K562 (cell line): ENCODE measurements at regions not wholly inside any gene's neighbourhood (a gene's known extent, or its start where the extent isn't known, plus 50 kb on each side); places are given as distances from the start of the nearest gene placed in this dataset.

Experiments
- ATAC-seq: fragments of 200-7000 bp; cut with Tn5 transposase; 3 replicates; pipeline ENCODE4 v1.9.1; 2020; ENCODE audit warnings: moderate library complexity
- BruUV-seq: library from RNA; stranded (reverse); fragments of 400-500 nt; replicated peaks from 2 replicates; lab custom pipeline; 2021; lab: Mats Ljungman, UMichigan
- CTCF ChIA-PET: fragments of 300-600 bp; formaldehyde crosslinking; extraction: SDS; loops from one replicate; lab custom pipeline; 2021; ENCODE audit warnings: low intra/inter-chr PET ratio; lab: Yijun Ruan, JAX
- POLR2A ChIA-PET: fragments of 300-600, 350-650 bp; sonication (Branson Sonifier 250); formaldehyde crosslinking; extraction: SDS; loops from one replicate; lab custom pipeline; 2021; ENCODE audit warnings: antibody characterized with exemption, inconsistent platforms; lab: Yijun Ruan, JAX
- DNase-seq, 4 experiments: peaks; one replicate each; pipeline versions ENCODE4 v3.0.0 to v3.0.0-alpha.2; 2011 to 2018; ENCODE audit warnings: low spot score in 3 of 4, mixed read lengths in 3 of 4; ENCODE audit errors: extremely low read depth in 1 of 4
- FAIRE-seq: peaks from 2 replicates; lab custom pipeline; 2011; peaks lifted over from hg19 to GRCh38; lab: Jason Lieb, UNC
- H2AFZ ChIP-seq: 2 replicates; pipeline ENCODE4 v1.6.0; 2011; ENCODE audit warnings: low read depth, low read length, control low read depth, inconsistent platforms
- H3K27ac ChIP-seq: fragments of 200-600 bp; 3 replicates; pipeline ENCODE4 v1.8.0; 2011; ENCODE audit warnings: low read depth, mild to moderate bottlenecking, control low read depth, inconsistent platforms, low read length, moderate library complexity, mixed read lengths; ENCODE audit errors: extremely low read depth
- H3K27me3 ChIP-seq, 2 experiments: fragments of 300-600 bp in 1 of 2; 2 replicates in 1 of 2; 3 replicates in 1 of 2; pipeline versions ENCODE4 v1.6.0 to v1.8.0; 2011; ENCODE audit warnings: inconsistent platforms in 2 of 2, low read length in 2 of 2, mild to moderate bottlenecking in 1 of 2, mixed read lengths in 1 of 2, moderate library complexity in 1 of 2; ENCODE audit not compliant: control insufficient read depth in 2 of 2, insufficient read depth in 2 of 2
- H3K36me3 ChIP-seq: fragments of 300-600 bp; 3 replicates; pipeline ENCODE4 v1.8.0; 2011; ENCODE audit warnings: mild to moderate bottlenecking, low read length, inconsistent platforms; ENCODE audit not compliant: control insufficient read depth, insufficient read depth
- H3K4me1 ChIP-seq, 2 experiments: fragments of 200-600 bp in 1 of 2; replicated peaks in 1 of 2; 2 replicates in 1 of 2; 3 replicates in 1 of 2; pipeline versions ENCODE4 v1.5.1 to v1.8.0; 2011; ENCODE audit warnings: inconsistent platforms in 2 of 2, low read length in 2 of 2, mild to moderate bottlenecking in 1 of 2, mixed read lengths in 1 of 2, moderate library complexity in 1 of 2; ENCODE audit not compliant: control insufficient read depth in 2 of 2, insufficient read depth in 2 of 2
- H3K4me2 ChIP-seq: 2 replicates; pipeline ENCODE4 v1.6.1; 2011; ENCODE audit warnings: low read length, control low read depth, inconsistent platforms, mixed read lengths; ENCODE audit not compliant: insufficient read depth
- H3K4me3 ChIP-seq: fragments of 200-600 bp; sonication (generic), shearing (Covaris generic); 2 replicates; pipeline ENCODE4 v1.5.1; 2016; ENCODE audit warnings: control low read depth, inconsistent platforms
- H3K79me2 ChIP-seq: fragments of 200-600 bp; 3 replicates; pipeline ENCODE4 v1.8.0; 2011; ENCODE audit warnings: low read length, inconsistent platforms; ENCODE audit not compliant: control insufficient read depth, insufficient read depth
- H3K9ac ChIP-seq, 2 experiments: 2 replicates each; pipeline versions ENCODE4 v1.6.0 to v1.6.1; 2011; ENCODE audit warnings: low read depth in 2 of 2, low read length in 2 of 2, control low read depth in 1 of 2, inconsistent platforms in 1 of 2, mild to moderate bottlenecking in 1 of 2, mixed read lengths in 1 of 2; ENCODE audit not compliant: insufficient read depth in 1 of 2
- H3K9me1 ChIP-seq: one replicate; pipeline ENCODE4 v1.6.0; 2011; ENCODE audit warnings: inconsistent platforms, mild to moderate bottlenecking, low read length, moderate library complexity; ENCODE audit not compliant: control insufficient read depth, insufficient read depth
- H3K9me3 ChIP-seq: replicated peaks from 2 replicates; pipeline ENCODE4 v1.5.1; 2011; ENCODE audit warnings: low read depth, low read length, inconsistent platforms; ENCODE audit not compliant: control insufficient read depth, insufficient read depth
- H4K20me1 ChIP-seq: replicated peaks from 2 replicates; pipeline ENCODE4 v1.6.1; 2011; ENCODE audit warnings: low read length, inconsistent platforms, mixed read lengths; ENCODE audit not compliant: control insufficient read depth, insufficient read depth
- ELF1 ChIP-seq: fragments of 200-800 bp; sonication (Bioruptor generic); IDR thresholded peaks from 2 replicates; pipeline ENCODE4 v1.6.1; 2016; ENCODE audit warnings: missing genetic modification characterization, missing compliant biosample characterization
- HDGF ChIP-seq: fragments of 450-650 bp; IDR thresholded peaks from 2 replicates; pipeline ENCODE4 v1.6.1; 2016
- HLTF ChIP-seq: fragments of 450-650 bp; IDR thresholded peaks from 2 replicates; pipeline ENCODE4 v1.6.1; 2016
- NUFIP1 ChIP-seq: fragments of 450-650 bp; IDR thresholded peaks from 2 replicates; pipeline ENCODE4 v1.6.1; 2018; ENCODE audit not compliant: partially characterized antibody
- RFX5 ChIP-seq: IDR thresholded peaks from 2 replicates; pipeline ENCODE4 v1.6.1; 2011; ENCODE audit warnings: low read depth, mild to moderate bottlenecking, improper control_type of control experiment, low read length
- TAF9B ChIP-seq: fragments of 450-650 bp; IDR thresholded peaks from 2 replicates; pipeline ENCODE4 v1.6.1; 2018; ENCODE audit warnings: mild to moderate bottlenecking; ENCODE audit not compliant: partially characterized antibody
- TAL1 ChIP-seq: fragments of 450-650 bp; IDR thresholded peaks from 2 replicates; pipeline ENCODE4 v1.6.1; 2016; ENCODE audit warnings: mild to moderate bottlenecking
- TGIF2 ChIP-seq: sonication (generic); formaldehyde crosslinking; IDR thresholded peaks from 2 replicates; pipeline ENCODE4 v1.8.1; 2022; ENCODE audit warnings: mild to moderate bottlenecking, missing genetic modification reagents, moderate library complexity
- WHSC1 ChIP-seq: IDR thresholded peaks from one replicate; pipeline ENCODE4 v1.6.1; 2012; ENCODE audit warnings: low read length, control low read depth, inconsistent platforms
- WGBS: fragments of 100-300 bp; shearing (Covaris generic); methylation state at CpG from one replicate; pipeline ENCODE4 v1.1.6; 2016; ENCODE audit warnings: low coverage, mixed read lengths; ENCODE audit not compliant: insufficient coverage; ENCODE audit errors: missing lambda C conversion rate; 5-methylcytosine and 5-hydroxymethylcytosine counted together
- in situ Hi-C: fragments of 300-500 bp; cut with MboI; formaldehyde crosslinking; loops from 4 replicates; pipeline ENCODE4 v1.15.0; 2018; ENCODE audit warnings: inconsistent platforms, mixed read lengths
- intact Hi-C: fragments of 100-400 bp; cut with micrococcal nuclease; formaldehyde crosslinking; loops from 2 replicates; pipeline ENCODE4 v1.14.2; 2022

DNA sequence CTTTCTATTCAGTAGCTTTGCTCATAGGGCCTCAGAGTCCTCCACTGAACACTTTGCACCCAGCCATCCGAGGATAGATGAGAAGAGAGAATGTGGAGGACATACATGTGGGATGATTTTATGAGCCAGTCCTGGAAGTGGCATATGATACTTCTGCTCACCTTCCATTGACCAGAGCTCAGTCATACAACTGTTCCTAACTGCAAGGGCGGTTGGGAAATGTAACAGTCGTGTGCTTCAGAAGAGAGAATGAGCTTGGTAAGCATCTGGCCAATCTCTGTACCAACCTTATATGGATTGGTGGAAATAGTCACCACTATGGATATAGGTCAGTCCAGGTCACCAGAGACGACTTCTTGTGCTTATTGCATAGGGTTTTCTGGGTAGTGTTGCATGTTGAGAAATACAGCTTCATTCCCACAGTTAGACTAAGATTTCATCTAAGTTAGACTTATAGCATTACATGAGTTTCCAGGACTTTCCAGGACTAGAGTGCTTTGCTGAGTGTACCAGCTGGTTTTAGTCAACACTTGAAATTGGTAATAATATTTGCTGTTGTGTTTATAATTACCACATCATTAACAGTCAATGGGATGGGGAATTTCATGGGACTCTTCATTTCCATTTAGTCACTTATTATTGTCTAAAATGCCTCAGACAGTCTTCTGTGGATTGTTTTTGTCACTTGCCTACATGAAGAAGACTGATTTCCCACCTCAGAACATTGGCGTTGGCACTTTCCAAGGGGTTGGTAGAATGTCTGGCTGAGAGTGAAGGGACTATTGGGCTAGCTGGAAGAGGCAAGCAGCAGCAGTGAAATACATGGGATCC is 214.5 kb upstream of the ROPN1 start:
- no peaks in the 10 kb centered on the region for H3K4me1 ChIP-seq
- in situ Hi-C loops: no loop called here
- BruUV-seq: no TSS peak
- DNase-seq (no peak), FAIRE-seq (no peak), ATAC-seq (no peak)
- H4K20me1 ChIP-seq: no peaks in the 10 kb centered on the region
- no peaks in the 10 kb centered on the region for H3K36me3 ChIP-seq
- no peaks in the 10 kb centered on the region for H3K27me3 ChIP-seq
- no peaks in the 10 kb centered on the region for H3K79me2 ChIP-seq
- no peak overlapping the region for H3K4me2 ChIP-seq
- H3K4me3 ChIP-seq: no peak overlapping the region
- 0% methylated on average over 5 of the region's 5 CpGs for WGBS
- no peaks in the 10 kb centered on the region for H3K9me1 ChIP-seq
- H3K27ac ChIP-seq: no peak overlapping the region
- intact Hi-C loops: no loop called here
- H3K9me3 ChIP-seq: no peaks in the 10 kb centered on the region
- no peak overlapping the region for H3K9ac ChIP-seq
- no peak overlapping the region for H2AFZ ChIP-seq
- ChIA-PET CTCF (no interaction called here), POLR2A (no interaction called here)
- TF ChIP-seq ELF1 (tag): no peak
- TF ChIP-seq RFX5: no peak
- no peak for TF ChIP-seq WHSC1
- TF ChIP-seq HDGF: no peak
- TF ChIP-seq NUFIP1: no peak

DNA sequence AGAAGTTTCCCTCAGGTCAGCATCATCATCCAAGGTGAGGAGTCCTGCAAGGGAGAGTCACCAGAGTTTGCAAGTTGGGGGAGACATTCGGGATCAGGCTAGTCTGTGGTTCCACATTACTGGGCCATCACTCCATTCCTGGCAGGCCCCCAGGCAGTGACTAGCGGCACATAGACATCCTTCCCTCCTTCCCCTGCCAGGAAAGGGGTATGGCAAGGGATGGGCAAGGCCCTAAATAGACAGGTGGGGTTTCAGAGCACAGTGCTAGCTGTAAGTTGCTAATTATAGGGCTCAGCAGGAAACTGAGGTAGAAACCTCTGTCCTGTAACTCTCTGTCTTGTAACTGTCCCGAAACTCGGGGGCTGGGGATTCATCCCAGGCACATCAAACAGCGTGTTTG is 215.2 kb upstream of the ROPN1 start:
- no peaks in the 10 kb centered on the region for H3K4me1 ChIP-seq
- H3K4me2 ChIP-seq: no peak overlapping the region
- no peaks in the 10 kb centered on the region for H3K79me2 ChIP-seq
- ATAC-seq (no peak), FAIRE-seq (no peak), DNase-seq (no peak)
- no peak overlapping the region for H3K27ac ChIP-seq
- H3K9ac ChIP-seq: no peak overlapping the region
- no TSS peak for BruUV-seq
- H3K27me3 ChIP-seq: no peaks in the 10 kb centered on the region
- no peaks in the 10 kb centered on the region for H3K9me1 ChIP-seq
- no peak overlapping the region for H3K4me3 ChIP-seq
- TF ChIP-seq TGIF2: no peak
- no peak for TF ChIP-seq TAF9B
- TF ChIP-seq TAL1: no peak
- no peak for TF ChIP-seq HLTF
- H3K9me3 ChIP-seq: no peaks in the 10 kb centered on the region
- in situ Hi-C loops: no loop called here
- WGBS: 0% methylated on average over 4 of the region's 5 CpGs
- POLR2A ChIA-PET: no interaction called here
- intact Hi-C loops: no loop called here
- H3K36me3 ChIP-seq: no peaks in the 10 kb centered on the region
- no peaks in the 10 kb centered on the region for H4K20me1 ChIP-seq
- CTCF ChIA-PET: no interaction called here
- no peak overlapping the region for H2AFZ ChIP-seq
